GM18508 (cell line): ENCODE measurements at regions not wholly inside any gene's neighbourhood (a gene's known extent, or its start where the extent isn't known, plus 50 kb on each side); places are given as distances from the start of the nearest gene placed in this dataset.
"Not testable (repeated sequence)": the region's sequence is repeated elsewhere in the genome, so short reads cannot be mapped to it uniquely, and the experiment has no call there.

ENCODE experiments used
- ATAC-seq: cut with Tn5 transposase; IDR thresholded peaks from one replicate; pipeline ENCODE4 v1.9.1; 2021; ENCODE audit warnings: moderate number of reproducible peaks; ENCODE audit not compliant: insufficient read depth, unreplicated experiment

DNA sequence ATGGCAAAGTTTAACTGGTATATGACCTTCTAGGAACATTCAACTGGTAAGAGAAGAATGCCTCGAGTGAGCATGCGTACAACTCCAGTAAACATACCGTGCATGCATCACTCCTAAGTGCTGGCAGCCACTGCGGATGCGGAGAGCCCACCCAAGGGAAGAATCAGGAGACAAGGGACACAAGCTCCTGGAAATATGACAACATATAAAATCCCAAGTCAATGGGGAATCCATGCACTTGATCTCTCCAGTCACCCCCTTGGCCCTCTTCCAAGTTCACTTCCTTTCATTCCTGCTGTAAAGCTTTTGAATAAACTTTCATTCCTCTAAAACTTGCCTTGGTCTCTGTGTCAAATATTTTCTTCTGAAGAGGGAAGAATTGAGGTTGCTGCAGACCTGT lies 168.7 kb upstream of the TMCC3 start:
- no peak for ATAC-seq

DNA sequence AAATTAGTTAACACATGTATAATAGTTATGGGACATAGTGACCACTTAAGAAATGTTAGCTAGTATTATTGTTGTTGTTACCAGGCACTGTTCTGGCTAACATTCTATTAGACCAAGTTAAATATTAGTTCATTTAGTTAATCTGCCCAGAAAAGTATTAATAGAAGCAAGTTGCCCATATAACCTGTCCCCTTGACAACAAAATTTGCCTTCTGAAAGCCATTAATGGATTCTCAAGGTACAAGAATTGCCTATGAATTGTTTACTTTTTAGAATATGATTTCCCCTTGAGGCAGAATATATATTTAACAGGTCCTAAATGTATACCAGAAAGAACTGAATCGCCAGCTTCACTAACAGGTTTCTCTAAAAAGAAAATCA lies 167.3 kb upstream of the TMCC3 start:
- ATAC-seq, result peak; percentile 33

DNA sequence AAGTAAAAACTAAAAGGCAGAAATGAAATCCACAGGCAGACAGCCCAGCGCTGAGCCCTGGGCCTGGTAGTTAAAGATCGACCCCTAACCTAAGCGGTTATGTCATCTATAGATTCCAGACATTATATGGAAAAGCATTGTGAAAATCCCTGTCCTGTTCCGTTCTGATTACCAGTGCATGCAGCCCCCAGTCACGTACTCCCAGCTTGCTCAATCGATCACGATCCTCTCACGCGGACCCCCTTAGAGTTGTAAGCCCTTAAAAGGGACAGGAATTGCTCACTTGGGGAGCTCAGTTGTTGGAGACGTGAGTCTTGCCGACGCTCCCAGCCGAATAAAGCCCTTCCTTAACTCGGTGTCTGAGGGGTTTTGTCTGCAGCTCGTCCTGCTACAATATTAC lies 166.8 kb upstream of the TMCC3 start:
- not testable (repeated sequence) for ATAC-seq

DNA sequence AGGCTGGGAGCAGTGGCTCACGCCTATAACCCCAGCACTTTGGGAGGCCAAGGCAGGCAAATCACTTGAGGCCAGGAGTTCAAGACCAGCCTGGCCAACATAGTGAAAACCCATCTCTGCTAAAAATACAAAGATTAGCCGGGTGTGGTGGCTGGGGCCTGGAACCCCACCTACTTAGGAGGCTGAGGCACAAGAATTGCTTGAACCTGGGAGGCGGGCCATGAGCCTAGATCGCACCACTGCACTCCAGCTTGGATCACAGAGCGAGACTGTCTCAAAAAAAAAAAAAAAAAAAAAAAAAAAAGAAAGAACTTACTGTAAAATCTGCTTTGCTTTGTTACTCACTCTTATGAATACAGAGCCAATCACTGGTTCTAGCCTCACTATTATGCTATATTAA lies 166.4 kb upstream of the TMCC3 start:
- not testable (repeated sequence) for ATAC-seq

DNA sequence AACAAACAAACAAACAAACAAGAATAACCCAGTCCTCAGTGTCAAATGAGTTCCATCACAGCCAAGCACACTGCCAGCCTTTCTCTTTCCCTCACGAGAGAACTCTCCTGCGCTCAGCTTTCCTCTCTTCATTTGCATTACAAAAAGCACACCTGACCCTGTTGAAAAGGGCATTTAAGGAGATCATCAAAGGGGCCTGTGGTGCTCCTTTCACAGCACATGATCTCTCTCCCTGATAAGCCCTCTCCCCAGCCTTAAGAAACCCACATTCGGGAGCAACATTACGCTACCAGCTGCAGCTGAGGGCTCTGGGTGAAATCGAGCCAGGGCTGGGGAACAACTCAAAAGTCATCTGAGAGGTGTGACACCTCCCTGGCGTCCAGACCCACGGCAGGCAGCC lies 165.6 kb upstream of the TMCC3 start:
- ATAC-seq, result no peak

DNA sequence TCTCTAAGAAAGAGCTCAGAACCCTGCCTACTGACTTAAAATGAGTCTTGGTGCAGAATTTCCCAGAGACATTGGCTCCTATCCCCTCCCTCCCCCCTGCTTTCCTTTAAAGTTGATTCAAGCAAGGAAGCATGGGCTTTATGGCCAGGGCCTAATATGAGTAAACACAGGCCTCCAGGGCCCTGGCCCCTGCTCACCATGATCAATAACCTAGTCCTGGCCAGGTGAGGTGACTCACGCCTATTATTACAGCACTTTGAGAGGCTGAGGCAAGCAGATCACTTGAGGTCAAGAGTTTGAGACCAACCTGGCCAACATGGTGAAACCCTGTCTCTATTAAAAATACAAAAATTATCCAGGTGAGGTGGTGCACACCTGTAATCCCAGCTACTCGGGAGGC lies 165.1 kb upstream of the TMCC3 start:
- ATAC-seq, result no peak

DNA sequence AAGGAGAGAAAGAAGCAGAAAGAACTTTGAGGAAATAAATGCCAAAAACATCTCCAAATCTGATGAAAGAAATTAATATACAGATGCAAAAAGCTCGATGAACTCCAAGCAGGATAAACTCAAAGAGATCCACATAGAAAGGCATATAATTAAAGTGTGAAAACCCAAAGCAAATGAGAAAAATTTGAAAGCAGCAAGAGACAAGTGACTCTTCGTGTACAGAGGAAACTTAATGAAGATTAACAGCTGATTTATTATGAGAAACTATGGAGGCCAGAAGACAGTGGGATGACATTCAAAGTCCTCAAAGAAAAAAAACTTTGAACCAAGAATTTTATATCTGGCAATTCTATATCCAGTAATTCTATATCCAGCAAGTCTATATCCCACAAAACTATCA lies 163.0 kb upstream of the TMCC3 start:
- no peak for ATAC-seq

DNA sequence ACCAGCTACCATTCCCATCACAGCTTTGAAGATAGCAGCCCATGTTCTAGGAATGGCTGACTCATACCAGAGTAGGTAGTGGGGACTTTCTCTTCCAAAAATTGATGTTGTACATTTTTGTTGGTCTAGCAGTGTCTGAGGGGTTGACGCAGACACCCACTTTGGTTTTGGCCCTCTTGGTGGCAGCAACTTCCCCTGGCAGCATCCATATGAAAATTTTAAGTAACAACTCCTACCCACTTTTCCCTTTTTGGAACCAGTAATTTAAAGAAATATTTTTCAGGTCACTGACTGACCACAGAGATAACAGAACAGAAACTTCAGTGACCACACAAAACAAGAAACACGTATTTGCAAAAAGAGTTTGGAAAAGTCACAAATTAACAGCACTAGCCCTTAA lies 162.0 kb upstream of the TMCC3 start:
- ATAC-seq, result no peak

DNA sequence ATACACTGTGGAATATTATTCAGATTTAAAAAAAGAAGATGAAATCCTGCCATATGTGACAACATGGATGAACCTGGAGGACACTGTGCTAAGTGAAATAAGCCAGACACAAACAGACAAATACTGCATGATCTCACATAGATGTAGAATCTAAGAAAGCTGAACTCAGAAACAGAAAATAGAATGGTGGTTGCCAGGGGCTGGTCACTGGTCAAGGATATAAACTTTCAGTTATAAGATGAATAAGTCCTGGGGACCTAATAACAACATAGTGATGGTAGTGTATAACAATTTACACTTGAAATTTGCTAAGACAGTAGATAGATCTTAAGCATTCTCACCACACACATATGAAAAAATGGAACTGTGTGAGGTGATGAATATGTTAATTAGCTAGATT lies 161.3 kb upstream of the TMCC3 start:
- ATAC-seq, result no peak

DNA sequence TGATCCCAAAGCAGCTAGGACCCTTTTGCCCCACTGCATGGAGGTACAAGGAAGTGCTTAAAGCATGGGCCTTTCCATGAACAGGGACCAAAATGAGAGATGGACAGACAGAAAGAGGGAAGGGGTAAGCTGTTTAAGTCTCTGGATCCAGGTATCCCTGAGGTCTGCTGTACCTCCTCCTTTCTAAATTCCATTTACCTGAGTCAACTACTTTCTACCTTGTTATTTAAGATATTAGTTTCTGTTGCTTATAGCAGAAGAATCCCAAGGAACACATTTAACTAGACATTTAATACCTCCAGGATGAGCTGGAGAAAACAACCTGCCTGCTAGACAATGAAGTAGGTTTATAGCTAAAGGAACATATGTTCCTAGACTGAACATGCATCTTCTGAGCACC lies 157.6 kb upstream of the TMCC3 start:
- ATAC-seq, result no peak

DNA sequence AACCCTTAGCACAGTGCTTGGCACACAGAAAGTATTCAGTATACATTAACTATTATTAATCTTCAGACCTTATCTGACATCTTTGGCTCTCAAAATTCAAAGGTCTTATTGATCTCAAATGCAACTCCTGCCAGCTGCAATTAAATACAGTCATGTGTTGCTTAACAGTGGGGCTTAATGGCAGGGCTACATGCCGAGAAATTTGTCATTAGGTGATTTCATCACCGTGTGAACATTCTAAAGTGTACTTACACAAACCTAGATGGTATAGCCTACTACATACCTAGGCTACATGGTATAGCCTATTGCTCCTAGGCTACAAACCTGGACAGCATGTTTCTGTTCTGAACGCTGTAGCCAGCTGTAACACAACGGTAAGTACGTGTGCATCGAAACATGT lies 156.3 kb upstream of the TMCC3 start:
- no peak for ATAC-seq

DNA sequence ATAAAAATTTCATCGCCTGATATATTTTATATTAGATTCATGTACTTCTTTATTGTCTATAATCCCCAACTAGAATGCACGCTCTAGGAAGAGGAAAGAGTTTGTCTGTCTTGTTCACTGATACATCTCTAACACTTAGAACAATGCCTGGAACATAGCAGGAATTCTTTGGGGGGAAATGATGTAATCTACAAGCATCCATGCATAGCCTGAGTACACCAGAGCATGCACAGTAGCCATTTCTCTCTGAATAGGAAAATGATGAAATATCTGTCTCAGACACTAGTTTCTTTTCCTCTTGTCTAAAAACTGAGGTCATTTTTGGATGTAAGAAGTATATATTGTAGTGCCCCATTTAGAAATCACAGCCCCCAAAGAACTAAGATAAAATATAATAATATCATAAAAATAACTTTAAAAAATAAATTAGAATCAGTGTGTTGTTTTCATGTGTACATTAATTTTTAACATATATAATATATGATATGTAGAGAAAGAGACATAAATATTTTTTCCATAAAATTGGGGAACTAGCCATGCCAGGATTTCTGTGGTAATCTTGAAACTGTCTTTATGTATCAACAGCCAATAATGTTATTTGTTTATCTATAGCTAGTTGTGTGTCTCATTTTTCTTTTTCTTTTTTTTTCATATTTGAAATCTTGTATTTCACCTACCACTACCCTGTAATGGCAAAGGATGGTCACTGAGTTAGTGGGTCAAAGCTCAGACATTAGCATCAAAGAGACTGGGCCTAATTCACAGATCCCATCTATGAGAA lies 155.6 kb upstream of the TMCC3 start:
- ATAC-seq, result no peak

DNA sequence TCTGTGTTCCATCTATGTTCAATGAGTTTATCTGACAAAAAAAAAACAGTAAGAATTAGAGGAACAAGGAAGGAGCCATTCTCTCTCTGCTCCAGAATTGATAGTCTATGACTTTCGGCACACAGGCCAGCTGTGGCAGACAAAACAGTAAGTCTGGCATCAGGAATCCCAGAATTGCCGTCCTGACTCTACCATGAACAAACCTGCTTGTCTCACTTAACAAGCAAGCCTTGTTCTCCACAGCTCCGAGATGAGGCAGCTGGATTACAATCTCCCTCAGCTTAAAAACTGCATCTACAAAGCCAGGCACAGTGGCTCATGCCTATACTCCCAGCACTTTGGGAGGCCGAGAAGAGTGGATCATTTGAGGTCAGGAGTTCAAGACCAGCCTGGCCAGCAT lies 153.6 kb upstream of the TMCC3 start:
- ATAC-seq, result no peak

DNA sequence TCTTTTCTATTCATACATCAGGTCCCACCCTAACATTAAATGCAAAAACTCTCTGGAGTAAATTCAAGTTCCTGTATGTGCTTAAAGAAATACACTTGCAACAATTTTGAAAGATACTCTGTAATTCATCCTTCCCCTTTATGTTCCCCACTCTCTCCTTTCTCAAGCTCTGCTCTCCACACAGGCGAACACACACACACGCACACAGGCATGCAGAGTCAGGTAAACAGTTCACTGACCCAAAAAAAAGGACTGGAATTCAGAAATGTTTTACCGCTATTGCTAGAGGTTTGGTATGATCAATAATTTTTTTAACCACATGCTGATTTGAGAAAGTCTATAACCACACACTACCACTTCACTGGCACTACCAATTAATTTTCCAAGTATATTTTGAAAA lies 152.4 kb upstream of the TMCC3 start:
- ATAC-seq, result no peak

DNA sequence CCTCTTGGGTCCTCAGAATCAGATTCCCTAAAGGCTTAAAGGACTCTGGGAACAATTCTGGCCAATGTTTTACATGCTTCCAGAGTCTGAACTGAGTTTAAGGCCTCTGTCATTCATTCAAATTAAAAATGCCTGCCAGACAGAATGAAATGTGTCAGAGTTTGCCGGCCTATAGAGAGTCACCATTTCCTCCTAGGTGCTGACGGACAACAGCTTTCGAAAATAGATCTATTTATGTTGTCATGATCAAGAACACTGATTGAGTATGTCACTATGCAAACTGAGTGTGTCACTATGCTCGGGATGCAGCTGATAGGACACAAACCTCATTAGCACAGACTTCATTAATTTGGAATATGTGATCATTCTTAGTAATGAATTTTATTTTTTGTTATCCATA lies 151.4 kb upstream of the TMCC3 start:
- ATAC-seq, result no peak

DNA sequence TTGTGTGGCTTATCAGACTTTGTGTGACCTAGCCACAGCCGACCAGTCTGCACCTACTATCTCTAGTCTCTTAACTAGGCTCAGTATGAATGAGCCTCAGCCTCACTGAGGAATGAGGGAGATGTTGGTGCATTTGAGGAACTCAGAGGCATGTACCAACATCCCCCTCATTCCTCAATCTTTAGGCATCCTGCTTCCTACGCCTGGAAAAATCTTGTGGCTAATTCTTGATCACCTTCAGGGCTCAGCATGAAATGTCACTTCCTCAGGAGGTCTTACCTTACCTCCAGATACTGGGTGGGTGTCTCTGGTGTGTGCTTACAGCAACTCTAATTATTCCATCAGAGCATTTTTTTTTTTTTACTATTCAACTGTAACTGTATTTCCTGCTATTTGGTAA lies 148.8 kb upstream of the TMCC3 start:
- no peak for ATAC-seq

DNA sequence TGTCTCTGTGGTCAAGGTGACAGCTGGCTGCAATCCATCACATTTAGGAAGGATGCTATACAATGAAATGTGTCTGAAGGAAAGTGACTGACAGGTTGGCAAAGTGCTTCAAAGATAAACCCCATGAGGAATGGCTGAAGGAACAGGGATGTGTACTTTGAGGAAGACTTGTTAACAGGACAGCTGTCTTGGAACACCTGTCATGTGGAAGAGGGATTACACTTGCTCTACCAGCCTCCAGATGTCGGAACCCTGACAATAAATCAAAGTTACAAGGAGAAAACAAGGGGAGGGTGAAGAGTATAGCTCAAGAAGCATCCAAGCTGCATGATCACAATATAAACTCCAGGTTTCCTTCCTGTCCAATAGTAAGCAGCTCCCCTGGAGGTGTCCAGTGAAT lies 147.8 kb upstream of the TMCC3 start:
- no peak for ATAC-seq

DNA sequence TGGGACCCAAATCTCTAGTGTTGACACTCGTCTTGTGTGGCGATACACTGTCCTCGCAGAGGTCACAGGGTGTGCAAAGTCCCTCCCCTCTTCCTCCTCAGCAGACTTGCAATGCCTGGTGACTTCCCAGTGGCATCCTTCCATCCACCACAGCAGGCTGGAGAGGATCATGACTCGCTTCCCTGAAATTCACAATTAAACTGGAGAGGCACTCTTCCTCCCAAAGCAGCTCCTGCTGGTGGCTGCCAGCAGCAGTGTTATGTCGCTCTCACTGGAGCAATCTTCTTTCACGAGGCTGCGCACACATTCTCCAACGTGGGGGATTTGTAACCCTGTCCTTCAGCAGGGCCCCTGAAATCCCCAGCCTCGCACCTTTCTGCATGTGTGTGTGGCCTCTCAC lies 145.2 kb upstream of the TMCC3 start:
- no peak for ATAC-seq

DNA sequence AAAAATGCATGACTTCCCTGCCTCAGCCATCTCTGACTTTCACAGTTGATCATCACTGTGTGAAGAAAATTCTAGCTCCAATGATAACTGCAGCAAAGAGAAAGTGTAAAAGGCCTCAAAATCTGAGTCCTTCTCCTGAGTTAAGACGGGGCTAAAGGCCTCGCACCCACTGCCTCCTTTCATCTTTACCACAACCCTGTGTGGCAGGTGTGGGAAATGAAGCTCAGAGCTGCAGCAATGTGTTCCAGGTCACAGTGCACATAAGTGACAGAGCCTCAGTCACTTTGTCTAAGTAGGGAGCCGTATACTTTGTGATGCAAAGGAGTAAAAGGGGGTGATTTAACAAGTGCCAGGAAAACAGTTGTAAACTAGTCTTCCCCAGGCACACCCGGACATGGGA lies 144.7 kb upstream of the TMCC3 start:
- no peak for ATAC-seq

DNA sequence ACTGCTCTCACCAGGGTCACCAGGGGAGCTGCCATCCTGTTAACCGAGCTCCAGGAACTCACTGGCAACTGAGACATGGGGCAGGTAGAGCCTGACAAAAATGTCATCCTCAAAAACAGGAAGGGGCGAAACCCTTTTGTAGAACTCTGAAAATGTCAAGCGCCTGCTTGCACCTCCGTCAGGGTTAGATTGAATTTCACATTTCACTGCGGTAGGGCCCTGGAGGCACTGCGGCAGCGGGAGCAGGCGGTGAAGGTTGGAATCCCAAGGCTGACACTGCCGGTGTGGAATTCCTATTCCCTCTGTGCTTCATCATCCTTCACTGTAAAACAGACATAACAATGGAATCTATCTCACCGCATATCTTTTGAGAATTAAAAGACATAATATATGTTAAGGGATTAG lies 142.8 kb upstream of the TMCC3 start:
- ATAC-seq, result no peak

DNA sequence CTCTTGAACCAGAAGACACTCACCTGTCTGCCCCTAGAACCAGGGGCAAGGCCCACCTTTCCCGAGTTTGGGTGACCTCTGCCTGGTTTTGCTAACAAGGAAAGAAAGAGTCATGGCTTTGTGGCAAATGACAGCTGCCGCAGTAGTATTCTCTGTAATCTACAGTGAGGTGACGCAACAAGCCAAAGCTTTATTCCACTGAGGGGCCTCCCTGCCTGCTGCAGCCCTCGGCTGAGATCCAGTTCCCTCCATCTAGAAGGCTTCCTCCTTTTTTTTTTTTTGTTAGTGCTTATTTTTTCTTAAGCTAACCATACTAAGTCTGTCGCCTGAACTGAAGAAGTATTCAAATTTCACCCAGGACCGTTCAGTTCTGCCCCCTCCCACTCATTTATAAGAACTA lies 142.3 kb upstream of the TMCC3 start:
- ATAC-seq, result no peak

DNA sequence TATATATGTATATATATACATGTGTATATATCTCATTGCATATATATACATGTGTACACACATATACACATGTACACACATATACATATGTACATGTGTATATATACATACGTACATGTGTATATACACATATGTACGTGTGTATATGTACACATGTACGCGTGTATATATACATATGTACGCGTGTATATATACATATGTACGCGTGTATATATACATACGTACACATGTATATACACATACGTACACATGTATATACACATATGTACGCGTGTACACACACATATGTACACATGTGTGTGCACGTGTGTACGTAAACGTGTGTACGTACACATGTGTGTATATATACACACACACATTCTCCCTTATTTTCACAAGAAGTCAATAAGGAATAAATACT lies 141.6 kb upstream of the TMCC3 start:
- ATAC-seq, result no peak

DNA sequence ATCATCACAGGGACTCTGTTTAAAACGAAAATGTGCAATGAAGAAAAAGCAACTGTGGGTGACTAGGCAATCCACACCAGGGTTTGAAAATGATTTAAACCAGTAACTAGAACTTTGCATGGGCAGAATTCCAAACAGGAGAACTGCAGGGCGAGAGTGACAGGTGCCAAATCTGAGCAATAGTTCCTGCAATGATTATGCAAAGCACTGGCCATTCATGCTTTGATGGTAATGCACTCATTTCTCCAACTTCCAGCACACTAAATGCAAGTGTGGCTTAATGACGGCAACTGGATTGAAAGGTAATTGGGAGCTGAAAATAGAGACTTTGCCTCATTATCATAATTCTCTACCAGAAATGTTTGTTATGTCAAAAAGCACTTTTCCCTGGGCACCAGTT lies 140.5 kb upstream of the TMCC3 start:
- no peak for ATAC-seq
